NCI-H128 (cell line): ENCODE measurements at regions not wholly inside any gene's neighbourhood (a gene's known extent, or its start where the extent isn't known, plus 50 kb on each side); places are given as distances from the start of the nearest gene placed in this dataset.

Experiments
- DNase-seq: peaks from one replicate; lab custom pipeline; 2025; ENCODE audit not compliant: unreplicated experiment; lab: John Stamatoyannopoulos, UW

DNA sequence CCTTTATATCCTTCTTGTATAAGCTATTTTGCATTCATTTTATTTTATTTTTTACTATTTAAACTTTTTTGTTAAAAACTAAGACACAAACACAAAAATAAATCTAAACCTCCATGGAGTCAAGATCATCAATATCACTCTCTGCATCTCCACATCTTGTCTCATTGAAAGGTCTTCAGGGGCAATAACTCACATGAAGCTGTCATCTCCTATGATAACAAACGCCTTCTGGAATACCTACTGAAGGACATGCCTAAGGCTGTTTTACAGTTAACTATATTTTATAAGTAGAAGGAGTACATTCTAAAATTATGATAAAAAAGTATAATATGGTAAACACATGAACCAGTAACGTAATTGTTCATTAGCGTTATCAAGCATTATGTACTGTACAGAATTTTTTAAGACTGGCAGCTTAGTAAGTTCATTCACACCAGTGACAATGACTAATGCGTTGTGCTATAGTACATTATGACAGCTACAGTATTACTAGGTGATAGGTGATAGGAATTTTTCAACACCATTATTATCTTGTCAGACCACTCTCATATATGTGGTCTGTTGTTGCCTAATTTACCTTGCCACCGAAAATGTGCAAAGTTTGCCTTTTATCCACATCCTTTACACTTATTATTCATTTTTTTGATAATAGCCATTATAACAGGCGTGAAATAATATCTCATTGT is 390.7 kb upstream of the SLITRK1 start:
- no peak for DNase-seq

GRCh38 chr13:84265257-84265764 is 383.0 kb upstream of the SLITRK1 start:
- DNase-seq, result no peak

DNA sequence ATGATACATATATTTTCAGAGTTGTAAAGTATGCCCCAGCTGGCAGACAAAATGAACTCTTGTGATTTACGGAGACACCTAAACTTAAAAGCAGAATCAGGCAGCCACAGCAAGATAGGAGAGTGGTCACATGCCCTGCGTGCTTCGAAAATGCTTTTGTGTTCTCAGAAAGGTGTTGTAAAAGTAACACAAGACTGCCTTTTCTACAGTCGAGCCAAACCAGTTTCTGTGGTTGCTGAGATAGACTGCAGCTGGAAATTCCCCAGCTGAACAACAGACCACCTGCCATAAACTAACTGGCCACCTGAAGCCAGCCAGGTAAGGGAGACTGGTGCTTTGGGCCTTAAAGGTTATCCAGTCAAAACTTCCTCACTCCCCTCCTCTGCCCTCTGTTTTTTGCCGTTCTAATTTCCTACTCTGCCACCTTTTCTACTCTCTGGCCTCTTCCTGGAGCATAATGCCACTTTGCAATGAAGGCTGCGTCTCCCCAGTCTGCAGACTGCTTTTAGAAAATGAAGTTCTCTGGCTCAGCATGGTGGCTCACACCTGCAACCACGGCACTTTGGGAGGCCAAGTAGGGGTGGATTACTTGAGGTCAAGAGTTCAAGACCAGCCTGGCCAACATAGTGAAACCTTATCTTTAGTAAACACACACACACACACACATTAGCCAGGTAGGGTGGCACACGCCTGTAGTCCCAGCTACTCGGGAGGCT is 381.2 kb upstream of the SLITRK1 start:
- DNase-seq, result no peak

DNA sequence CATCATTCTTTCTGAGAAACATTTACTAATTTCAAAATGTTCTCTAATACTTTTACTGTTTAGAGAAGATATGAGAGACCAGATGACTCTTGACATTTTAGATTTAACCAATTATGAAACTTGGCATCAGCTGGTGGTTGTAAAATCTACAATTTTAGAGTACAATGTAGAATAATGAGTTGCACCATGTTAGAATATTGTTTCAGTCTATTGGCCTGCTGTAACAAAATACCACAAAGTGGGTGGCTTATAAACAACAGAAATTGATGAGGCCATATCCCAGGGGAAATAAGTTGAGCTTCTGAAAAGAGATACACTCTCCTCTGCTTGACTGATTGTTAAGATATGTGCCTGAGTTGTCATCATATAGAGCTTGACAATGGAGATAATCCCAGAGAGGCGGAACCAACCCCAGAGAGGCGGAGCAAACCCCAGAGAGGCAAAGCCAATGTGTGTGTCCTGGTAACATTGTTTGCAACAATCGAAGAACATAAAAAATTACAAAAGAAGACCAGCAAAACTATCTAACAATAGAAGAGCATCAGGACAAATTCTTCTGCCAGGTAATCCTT is 373.0 kb upstream of the SLITRK1 start:
- DNase-seq, result no peak

- DNase-seq, result no peak
Observed at GRCh38 chr13:84249463-84249862, 367.2 kb upstream of the SLITRK1 start.

DNA sequence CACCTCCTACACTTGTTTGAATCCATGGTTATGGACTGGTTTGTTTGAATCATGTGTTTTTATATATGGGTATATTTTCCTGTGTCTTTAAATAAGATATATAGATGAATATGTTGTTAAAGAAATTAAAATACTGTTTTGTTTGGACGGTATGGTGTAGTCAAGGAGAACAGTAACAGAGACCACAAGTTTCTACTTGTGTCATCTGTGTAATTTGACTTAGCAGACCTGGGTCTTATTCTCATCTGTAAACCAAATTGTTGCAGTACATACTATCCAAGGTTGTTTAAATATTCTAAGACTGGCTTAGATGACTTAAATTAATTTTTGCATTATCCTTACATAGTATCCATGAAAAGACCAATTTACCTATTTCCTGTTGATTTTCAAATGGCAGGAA is 361.1 kb upstream of the SLITRK1 start:
- DNase-seq, result no peak

- DNase-seq, result no peak
Observed at GRCh38 chr13:84239032-84239431, 356.8 kb upstream of the SLITRK1 start.

DNA sequence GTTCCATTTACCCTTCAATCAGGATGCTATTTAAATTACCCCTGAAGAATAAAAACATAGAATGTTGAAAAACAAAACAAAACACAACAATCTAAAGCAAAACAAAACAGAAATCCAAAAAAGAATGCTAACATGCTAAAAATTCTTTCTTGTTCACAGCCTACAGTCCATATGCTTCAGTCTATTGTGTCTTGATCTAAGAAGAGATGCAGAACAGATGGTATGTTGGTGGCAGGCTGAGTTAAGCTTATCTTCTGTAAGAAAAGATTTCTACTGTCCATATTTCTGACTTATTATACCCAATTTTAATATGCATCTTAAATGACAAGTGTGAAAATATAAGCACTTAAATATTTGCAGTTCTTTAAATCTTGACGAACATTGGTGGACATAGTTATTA is 356.1 kb upstream of the SLITRK1 start:
- DNase-seq, result no peak

- DNase-seq, result no peak
Observed at GRCh38 chr13:84237143-84237542, 354.9 kb upstream of the SLITRK1 start.

- no peak for DNase-seq
Observed at GRCh38 chr13:84234416-84234815, 352.1 kb upstream of the SLITRK1 start.

GRCh38 chr13:84230568-84230967 is 348.3 kb upstream of the SLITRK1 start:
- no peak for DNase-seq

DNA sequence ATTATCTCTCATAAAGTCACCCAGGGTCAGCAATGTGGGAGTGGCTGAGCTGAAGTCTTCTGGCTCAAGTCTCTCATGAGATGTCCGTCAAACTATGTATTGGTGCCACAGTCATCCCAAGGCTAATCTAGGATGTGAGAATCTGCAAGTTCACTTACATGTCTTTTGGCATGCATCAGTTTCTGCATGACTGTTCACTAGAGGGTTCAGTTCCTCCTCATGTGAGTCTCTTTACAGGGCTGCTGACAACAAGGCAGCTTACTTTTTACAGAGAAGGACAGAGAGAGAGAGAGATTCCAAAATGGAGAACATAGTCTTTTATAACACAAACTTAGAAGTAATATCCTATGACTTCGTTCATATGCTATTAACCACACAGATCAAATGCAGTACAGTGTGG is 328.8 kb upstream of the SLITRK1 start:
- DNase-seq, result no peak

DNA sequence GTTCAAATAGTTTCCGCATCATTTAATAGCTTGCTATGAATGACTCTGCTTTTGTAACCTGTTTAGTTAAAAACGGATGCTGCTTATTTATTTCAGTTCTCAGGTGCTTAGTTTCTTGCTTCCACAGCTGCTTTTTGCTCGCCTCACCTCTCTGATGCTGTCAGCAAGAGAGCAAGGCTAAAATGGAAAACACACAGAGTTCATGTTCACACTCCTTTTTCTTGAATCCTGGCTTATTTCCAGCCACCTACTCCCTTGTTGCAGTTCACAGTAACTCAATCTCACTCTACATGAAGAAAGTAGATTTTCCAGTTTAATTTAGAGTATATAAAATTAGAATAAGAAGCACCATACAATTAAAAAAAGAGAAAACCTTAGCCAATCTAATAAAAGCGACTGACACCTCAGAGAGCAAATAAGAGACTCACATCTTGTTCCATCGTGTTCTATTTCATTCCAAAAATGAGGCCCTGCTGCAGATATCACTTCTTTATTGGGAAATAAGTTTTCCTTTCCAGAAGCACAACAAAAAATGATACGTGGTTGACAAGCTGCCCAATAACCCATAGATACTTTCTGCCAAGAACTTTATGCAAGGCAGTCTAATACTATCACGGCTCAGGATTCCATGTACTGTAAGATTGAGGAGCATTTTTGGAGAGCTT is 326.1 kb upstream of the SLITRK1 start:
- no peak for DNase-seq

GRCh38 chr13:84207509-84207908 is 325.2 kb upstream of the SLITRK1 start:
- no peak for DNase-seq

DNA sequence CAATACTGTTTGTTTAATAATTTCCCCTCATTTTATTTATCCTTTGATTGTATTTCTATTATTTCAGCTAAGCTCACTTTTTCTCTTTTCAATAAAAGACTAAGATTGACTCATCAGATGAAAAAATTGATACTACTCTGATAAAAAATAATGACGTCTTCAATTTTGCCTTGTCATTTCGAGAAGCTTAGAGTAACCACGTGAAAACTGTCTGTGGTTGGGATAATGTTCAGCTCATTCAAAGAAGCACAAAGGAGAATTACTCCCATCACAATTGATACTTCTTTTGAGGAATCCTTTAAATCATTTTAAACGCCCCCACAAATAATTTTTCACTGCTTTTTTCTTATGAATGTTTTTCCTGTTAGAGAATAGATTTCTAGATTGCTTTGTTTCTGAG is 318.7 kb upstream of the SLITRK1 start:
- no peak for DNase-seq

DNA sequence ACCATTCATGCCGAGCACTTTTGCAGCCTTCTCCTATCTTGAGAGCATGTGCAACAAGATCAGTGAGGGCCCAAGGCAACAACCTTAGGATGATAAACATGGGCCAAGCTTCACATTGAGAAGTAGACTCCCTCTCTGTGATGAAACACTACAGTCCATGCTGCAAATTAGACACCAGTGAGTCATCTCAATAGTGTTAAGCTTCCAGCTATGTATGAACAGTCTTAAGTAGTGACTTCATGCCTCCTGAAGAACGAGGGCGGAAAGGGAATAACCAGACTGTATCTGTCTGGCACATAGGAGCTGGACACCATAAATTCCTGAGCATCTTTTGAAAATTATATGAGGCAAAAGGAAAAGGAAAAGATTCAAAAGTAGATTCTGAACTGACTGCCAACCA is 309.9 kb upstream of the SLITRK1 start:
- no peak for DNase-seq

DNA sequence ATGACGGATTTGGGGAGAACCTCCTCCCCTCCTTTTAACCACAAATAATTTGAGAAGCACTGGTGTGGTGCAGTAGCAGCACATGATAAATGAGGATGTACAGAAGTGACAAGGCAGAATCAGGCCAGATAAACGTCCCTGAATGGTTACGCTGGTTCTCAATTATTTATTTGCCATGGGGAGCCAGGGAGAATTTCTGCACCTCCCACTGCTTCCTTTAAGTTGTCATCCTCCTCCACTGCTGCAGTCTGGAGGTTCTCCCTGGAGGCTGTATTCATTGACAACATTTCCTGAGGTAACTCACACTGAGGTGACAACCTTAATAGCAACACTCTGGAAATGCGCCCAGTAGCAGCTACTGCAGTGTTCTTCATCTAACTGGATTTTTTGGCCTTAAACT is 308.9 kb upstream of the SLITRK1 start:
- DNase-seq, result no peak

DNA sequence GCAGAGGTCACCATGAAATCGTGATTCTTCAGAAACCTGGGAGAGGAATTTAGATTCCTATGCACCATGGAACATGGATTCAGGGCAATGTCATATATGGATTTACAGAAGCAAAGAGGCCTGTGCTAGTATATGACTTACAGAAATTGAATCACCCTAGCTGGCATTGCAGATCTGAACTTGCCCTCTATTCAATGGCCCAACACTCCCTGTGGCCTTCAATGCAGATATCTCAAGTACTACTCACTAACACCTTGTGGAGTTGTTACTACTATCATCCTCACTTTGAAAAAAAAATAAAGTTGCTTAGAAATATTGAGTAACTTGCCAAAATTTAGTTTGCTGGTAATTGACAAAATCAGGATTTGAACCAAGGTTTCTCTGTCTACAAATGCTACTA is 305.4 kb upstream of the SLITRK1 start:
- DNase-seq, result no peak

DNA sequence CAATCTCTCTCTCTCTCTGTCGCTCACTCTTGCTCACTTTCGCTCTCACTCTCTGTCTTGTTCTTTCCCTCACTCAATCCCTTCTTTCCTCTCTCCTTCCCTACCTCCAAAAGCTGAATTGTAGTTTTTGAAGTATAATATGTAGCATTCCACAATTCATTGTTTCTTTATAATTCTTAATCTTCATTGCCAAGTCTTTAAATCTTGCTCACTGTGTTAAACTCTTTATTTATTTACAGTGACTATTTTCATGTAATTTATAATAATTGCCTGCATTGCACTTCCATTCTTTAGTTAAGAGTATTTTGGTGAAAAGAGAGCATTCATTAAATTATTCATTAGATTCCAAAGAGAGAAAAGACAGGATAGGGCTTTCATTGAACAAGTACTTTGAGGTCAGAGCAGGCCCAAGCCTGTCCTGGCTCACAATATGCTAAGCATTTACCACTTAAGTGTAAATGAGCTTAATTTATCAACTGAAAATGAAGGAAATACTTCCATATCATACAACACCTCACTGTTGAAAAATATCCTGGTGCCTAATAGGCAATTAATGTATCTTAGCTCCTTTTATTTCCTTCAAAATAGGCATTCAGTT is 257.4 kb upstream of the SLITRK1 start:
- no peak for DNase-seq

GRCh38 chr13:84137292-84137691 is 255.0 kb upstream of the SLITRK1 start:
- no peak for DNase-seq

DNA sequence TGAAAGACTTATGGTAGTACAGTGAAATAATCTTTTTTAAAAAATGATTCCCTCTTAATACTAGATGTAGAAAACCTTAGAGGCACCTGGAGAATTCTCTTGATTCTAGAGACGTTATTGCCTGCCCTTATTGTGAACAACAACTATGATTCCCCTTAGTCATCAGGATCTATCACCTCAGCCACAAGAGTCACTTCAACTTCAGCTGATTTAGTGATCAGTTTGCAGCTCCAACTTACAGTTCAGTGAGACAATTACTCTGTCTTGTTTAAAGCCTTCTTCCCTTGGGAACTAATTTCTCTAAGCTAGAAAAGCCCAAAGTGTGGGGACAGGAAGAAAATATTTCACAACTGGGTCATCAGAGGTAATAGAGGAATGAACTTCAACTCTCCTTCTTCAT is 254.3 kb upstream of the SLITRK1 start:
- DNase-seq, result no peak
